NB4 (cell line): ENCODE measurements at regions not wholly inside any gene's neighbourhood (a gene's known extent, or its start where the extent isn't known, plus 50 kb on each side); places are given as distances from the start of the nearest gene placed in this dataset.

Experiments
- CTCF ChIP-seq: IDR thresholded peaks from one replicate; pipeline ENCODE4 v1.5.1; 2012; ENCODE audit warnings: low read depth, low read length
- MAX ChIP-seq: IDR thresholded peaks from 2 replicates; pipeline ENCODE4 v1.6.1; 2011; ENCODE audit warnings: low read depth, low read length
- MYC ChIP-seq: IDR thresholded peaks from 2 replicates; pipeline ENCODE4 v1.6.1; 2011; ENCODE audit warnings: low read depth, low read length
- POLR2A ChIP-seq: IDR thresholded peaks from 2 replicates; pipeline ENCODE4 v1.6.1; 2011; ENCODE audit warnings: mild to moderate bottlenecking; ENCODE audit not compliant: insufficient read length; ENCODE audit errors: extremely low read depth

GRCh38 chr16:60989592-60989991, 1046.6 kb downstream of the CDH8 start:
- TF ChIP-seq CTCF (no peak), POLR2A (no peak), MAX (no peak), MYC (no peak)
